ENCODE measurements at regions not wholly inside any gene's neighbourhood (a gene's known extent, or its start where the extent isn't known, plus 50 kb on each side); places are given as distances from the start of the nearest gene placed in this dataset.

- H3K79me2 ChIP-seq (ENCODE audit: control insufficient read depth, insufficient read depth, low read length), result no peaks in the 10 kb centered on the region
- H3K4me1 ChIP-seq (ENCODE audit: control insufficient read depth, insufficient read depth, low read length), result no peaks in the 10 kb centered on the region
- H2AFZ ChIP-seq (ENCODE audit: control insufficient read depth, low read depth, low read length), result no peak overlapping the region
- H3K9me3 ChIP-seq (replicated peaks; ENCODE audit: control insufficient read depth, insufficient read depth, low read length), result no peaks in the 10 kb centered on the region
- ChIA-PET SMC1A (ENCODE audit: uncharacterized antibody, unreplicated experiment) (no interaction called here), CTCF (no interaction called here), RAD21 (ENCODE audit: unreplicated experiment) (no interaction called here), POLR2A (no interaction called here)
- 0% methylated on average over 1 of the region's 1 CpG for WGBS (ENCODE audit: insufficient coverage, insufficient replicate concordance, low lambda C conversion rate, missing lambda C conversion rate)
- no peaks in the 10 kb centered on the region for H3K36me3 ChIP-seq (ENCODE audit: control insufficient read depth in 2 of 2, insufficient read depth in 2 of 2, low read length in 1 of 2)
- no peak overlapping the region for H3K4me3 ChIP-seq
- ATAC-seq (no peak), FAIRE-seq (no peak), DNase-seq (ENCODE audit: low read depth, low spot score) (no peak)
- H3K4me2 ChIP-seq (ENCODE audit: control insufficient read depth, insufficient read depth), result no peak overlapping the region
- H3K27ac ChIP-seq (ENCODE audit: control insufficient read depth, insufficient read depth), result no peak overlapping the region
- in situ Hi-C loops (cut with MboI), result no loop called here
- intact Hi-C loops (cut with micrococcal nuclease; ENCODE audit: unreplicated experiment), result no loop called here
- no peaks in the 10 kb centered on the region for H4K20me1 ChIP-seq (ENCODE audit: control insufficient read depth, insufficient read depth)
- BruUV-seq (replicated peaks), result no TSS peak
- H3K9ac ChIP-seq (ENCODE audit: control insufficient read depth, insufficient read depth, low read length), result no peak overlapping the region
- no peaks in the 10 kb centered on the region for H3K27me3 ChIP-seq (replicated peaks in 1 of 2; ENCODE audit: control insufficient read depth in 2 of 2, insufficient read depth in 2 of 2, low read length in 1 of 2)
- no peak for TF ChIP-seq ZSCAN29 (IDR thresholded peaks at IDR 0.05)
- no peak for TF ChIP-seq YY1 (IDR thresholded peaks at IDR 0.05; ENCODE audit: low read depth, low read length)
- TF ChIP-seq EGR1 (IDR thresholded peaks at IDR 0.05; ENCODE audit: borderline replicate concordance in 1 of 2, low read depth in 2 of 2, low read length in 2 of 2), result no peak
- no peak for TF ChIP-seq FOXM1 (IDR thresholded peaks at IDR 0.05; ENCODE audit: low read depth, low read length)
- no peak for TF ChIP-seq ZBTB4 (CRISPR knock-in tag; IDR thresholded peaks at IDR 0.05)
- TF ChIP-seq ATF2 (IDR thresholded peaks at IDR 0.05; ENCODE audit: low read length), result no peak
- no peak for TF ChIP-seq EZH2 (IDR thresholded peaks at IDR 0.05; ENCODE audit: borderline replicate concordance, control insufficient read depth, low read depth, low read length)
- TF ChIP-seq HDAC2 (IDR thresholded peaks at IDR 0.05), result no peak
- no peak for TF ChIP-seq ZNF622 (IDR thresholded peaks at IDR 0.05)
- no peak for TF ChIP-seq EP300 (IDR thresholded peaks at IDR 0.05; ENCODE audit: borderline replicate concordance in 1 of 2, control insufficient read depth in 1 of 2, low read depth in 2 of 2, low read length in 2 of 2)
- no peak for TF ChIP-seq PML (IDR thresholded peaks at IDR 0.05; ENCODE audit: low read length)
- TF ChIP-seq POLR2A (IDR thresholded peaks at IDR 0.05; ENCODE audit: low read depth, low read length), result no peak
- no peak for TF ChIP-seq CEBPZ (IDR thresholded peaks at IDR 0.05; ENCODE audit: low read depth, low read length)
- TF ChIP-seq NR2F1 (conservative IDR thresholded peaks at IDR 0.05), result no peak
- TF ChIP-seq CBX3 (IDR thresholded peaks at IDR 0.05; ENCODE audit: borderline replicate concordance, low read depth), result no peak
- TF ChIP-seq SUPT20H (IDR thresholded peaks at IDR 0.05; ENCODE audit: borderline replicate concordance, control insufficient read depth, low read depth, low read length), result no peak
- no peak for TF ChIP-seq SP1 (IDR thresholded peaks at IDR 0.05; ENCODE audit: low read depth, low read length)
These were observed 1109.6 kb upstream of the ATXN8OS start for GRCh38 chr13:68998056-68998455.
